Ascending aorta (tissue), 2 donors: ENCODE measurements at regions not wholly inside any gene's neighbourhood (a gene's known extent, or its start where the extent isn't known, plus 50 kb on each side); places are given as distances from the start of the nearest gene placed in this dataset.
"Not testable (repeated sequence)": the region's sequence is repeated elsewhere in the genome, so short reads cannot be mapped to it uniquely, and the experiment has no call there.

Experiments
- DNase-seq, 2 donors: peaks; one replicate each; pipeline ENCODE4 v3.0.0-alpha.2; 2019; ENCODE audit warnings: low spot score in 2 of 2
- H3K27ac ChIP-seq, 2 donors: fragments of 200-600 bp; sonication (generic); one replicate each; pipeline ENCODE4 v1.5.1; 2016 to 2017; ENCODE audit warnings: mild to moderate bottlenecking in 1 of 2
- H3K27me3 ChIP-seq: fragments of 200-600 bp; sonication (generic); one replicate; pipeline ENCODE4 v1.5.1; 2017
- H3K36me3 ChIP-seq, 2 donors: fragments of 200-600 bp; sonication (generic); one replicate each; pipeline ENCODE4 v1.5.1; 2016
- H3K4me1 ChIP-seq, 2 donors: fragments of 200-600 bp; sonication (generic); one replicate each; pipeline ENCODE4 v1.5.1; 2016 to 2017; ENCODE audit warnings: mild to moderate bottlenecking in 1 of 2
- H3K4me3 ChIP-seq, 2 donors: fragments of 200-600 bp; sonication (generic); one replicate each; pipeline ENCODE4 v1.5.1; 2016 to 2017; ENCODE audit warnings: mild to moderate bottlenecking in 1 of 2
- H3K9me3 ChIP-seq, 2 donors: fragments of 200-600 bp; sonication (generic); one replicate each; pipeline ENCODE4 v1.5.1; 2016
- intact Hi-C: fragments of 100-400 bp; cut with DNase I; formaldehyde crosslinking; loops from one replicate; pipeline ENCODE4 v1.15.1; 2023
- TF ChIP-seq, protein P1 (sequence below), 3 experiments: fragments of 200-600 bp in 2 of 3; fragments of 450-650 bp in 1 of 3; sonication (generic) in 2 of 3; IDR thresholded peaks; one replicate each; pipeline ENCODE4 v1.5.1; 2016 to 2019; ENCODE audit warnings: antibody characterized with exemption in 3 of 3, mild to moderate bottlenecking in 1 of 3, moderate library complexity in 1 of 3

DNA sequence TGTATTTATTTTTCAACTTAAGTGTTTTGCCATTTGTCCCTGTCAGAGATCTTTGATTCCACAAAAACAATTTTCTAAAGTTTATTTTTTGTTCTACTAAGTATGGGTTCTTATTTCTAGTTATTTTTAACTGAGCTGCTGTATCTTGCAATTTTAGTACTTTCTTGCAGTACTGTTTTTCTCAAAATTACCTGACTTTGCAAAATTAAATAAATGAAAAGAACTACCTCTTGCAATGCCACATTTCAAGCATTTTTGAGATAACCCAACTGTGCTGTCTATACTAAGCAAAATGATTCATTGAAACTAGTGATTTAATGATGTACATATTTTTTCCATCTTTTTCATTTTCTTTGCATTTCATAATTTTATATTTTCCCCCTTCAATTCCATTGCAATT lies 71.5 kb upstream of the ADGRL2 start:
- Histone ChIP-seq H3K4me3 (no peak overlapping the region), H3K27ac (no peak overlapping the region), H3K9me3 (no peaks in the 10 kb centered on the region), H3K4me1 (no peaks in the 10 kb centered on the region), H3K27me3 (no peaks in the 10 kb centered on the region), H3K36me3 (no peaks in the 10 kb centered on the region)
- intact Hi-C loops = no loop called here
- DNase-seq = no peak
- TF ChIP-seq, protein P1, sequence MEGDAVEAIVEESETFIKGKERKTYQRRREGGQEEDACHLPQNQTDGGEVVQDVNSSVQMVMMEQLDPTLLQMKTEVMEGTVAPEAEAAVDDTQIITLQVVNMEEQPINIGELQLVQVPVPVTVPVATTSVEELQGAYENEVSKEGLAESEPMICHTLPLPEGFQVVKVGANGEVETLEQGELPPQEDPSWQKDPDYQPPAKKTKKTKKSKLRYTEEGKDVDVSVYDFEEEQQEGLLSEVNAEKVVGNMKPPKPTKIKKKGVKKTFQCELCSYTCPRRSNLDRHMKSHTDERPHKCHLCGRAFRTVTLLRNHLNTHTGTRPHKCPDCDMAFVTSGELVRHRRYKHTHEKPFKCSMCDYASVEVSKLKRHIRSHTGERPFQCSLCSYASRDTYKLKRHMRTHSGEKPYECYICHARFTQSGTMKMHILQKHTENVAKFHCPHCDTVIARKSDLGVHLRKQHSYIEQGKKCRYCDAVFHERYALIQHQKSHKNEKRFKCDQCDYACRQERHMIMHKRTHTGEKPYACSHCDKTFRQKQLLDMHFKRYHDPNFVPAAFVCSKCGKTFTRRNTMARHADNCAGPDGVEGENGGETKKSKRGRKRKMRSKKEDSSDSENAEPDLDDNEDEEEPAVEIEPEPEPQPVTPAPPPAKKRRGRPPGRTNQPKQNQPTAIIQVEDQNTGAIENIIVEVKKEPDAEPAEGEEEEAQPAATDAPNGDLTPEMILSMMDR (IDR thresholded peaks at IDR 0.05) = no peak

DNA sequence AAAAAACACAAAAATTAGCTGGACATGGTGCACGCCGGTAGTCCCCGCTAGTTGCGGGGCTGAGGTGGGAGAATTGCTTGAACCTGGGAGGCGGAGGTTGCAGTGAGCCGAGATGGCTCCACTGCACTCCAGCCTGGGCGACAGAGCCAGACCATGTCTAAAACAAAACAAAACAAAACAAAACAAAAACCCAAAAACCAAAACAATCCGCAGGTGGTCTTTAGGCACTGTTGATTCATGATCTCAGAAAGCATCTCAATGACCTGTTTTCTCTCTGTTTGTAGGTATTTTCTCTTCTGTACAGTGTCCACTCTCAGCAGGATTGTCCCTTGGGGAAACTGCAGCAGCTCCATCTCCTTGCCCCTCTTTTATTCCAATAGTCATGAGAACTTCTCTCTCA lies 74.9 kb upstream of the ADGRL2 start:
- no peaks in the 10 kb centered on the region for H3K27me3 ChIP-seq
- H3K4me1 ChIP-seq = no peaks in the 10 kb centered on the region
- no peak overlapping the region for H3K4me3 ChIP-seq
- intact Hi-C loops = no loop called here
- DNase-seq = no peak
- TF ChIP-seq, protein P1 (IDR thresholded peaks at IDR 0.05) = no peak
- no peaks in the 10 kb centered on the region for H3K9me3 ChIP-seq
- no peak overlapping the region for H3K27ac ChIP-seq
- H3K36me3 ChIP-seq = no peaks in the 10 kb centered on the region

DNA sequence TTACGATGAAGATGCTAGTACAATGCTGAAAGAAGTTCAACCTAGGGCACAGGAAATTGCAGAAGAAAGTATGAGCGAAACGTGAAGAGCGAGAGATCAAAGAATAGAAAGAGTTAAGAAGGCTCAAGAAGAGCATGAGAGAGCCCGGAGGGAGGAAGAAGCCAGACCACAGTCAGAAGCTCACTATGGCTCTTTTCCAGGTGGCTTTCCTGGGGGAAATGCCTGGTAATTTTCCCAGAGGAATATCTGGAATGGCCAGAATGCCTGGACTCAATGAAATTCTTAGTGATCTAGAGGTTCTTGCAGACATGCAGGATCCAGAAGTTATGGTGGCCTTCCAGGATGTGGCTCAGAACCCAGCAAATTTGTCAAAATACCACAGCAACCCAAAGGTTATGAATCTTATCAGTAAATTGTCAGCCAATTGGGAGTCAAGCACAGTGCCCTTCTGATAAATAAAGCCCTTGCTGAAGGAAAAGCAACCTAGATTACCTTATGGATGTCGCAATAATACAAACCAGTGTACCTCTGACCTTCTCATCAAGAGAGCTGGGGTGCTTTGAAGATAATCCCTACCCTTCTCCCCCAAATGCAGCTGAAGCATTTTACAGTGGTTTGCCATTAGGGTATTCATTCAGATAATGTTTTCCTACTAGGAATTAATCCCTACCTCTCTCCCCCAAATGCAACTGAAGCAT lies 78.0 kb upstream of the ADGRL2 start:
- intact Hi-C loops, H3K4me3 ChIP-seq, H3K27me3 ChIP-seq, H3K27ac ChIP-seq, H3K36me3 ChIP-seq, H3K4me1 ChIP-seq, H3K9me3 ChIP-seq, DNase-seq: not testable (repeated sequence)

DNA sequence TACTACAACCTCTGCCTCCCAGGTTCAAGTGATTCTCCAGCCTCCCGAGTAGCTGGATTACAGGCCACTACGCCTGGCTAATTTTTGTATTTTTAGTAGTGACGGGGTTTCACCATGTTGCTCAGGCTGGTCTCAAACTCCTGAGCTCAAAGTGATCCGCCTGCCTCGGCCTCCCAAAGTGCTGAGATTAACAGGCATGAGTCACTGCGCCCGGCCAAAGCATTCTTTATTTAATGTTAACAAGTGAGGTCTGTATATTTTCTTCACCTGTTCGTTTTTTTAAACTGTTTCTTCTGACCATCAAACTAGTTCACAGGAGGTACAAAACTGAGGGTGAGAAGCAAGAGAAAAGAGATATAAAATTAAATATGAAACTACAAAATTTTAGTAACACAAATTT lies 80.5 kb upstream of the ADGRL2 start:
- H3K4me3 ChIP-seq, H3K9me3 ChIP-seq, H3K36me3 ChIP-seq, H3K27me3 ChIP-seq, intact Hi-C loops, H3K4me1 ChIP-seq, H3K27ac ChIP-seq, DNase-seq: not testable (repeated sequence)

DNA sequence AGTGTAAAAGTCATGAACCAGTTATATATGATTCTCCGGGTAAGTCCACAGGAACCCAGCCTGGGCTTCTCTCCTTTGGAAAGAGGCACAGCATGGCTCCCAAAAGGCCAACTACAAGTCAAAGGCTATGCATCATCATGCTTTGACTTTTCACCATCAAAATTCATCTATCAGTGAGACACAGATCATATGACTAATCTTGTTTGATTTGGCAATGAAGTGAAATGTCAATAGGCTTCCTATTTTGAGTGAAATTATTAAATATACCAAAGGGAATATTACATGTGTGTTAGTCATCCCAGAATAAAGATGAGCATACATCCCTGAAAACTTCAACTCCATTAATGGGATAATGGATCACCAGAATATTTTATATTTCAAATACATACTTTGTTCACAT lies 83.5 kb upstream of the ADGRL2 start:
- Histone ChIP-seq H3K27ac (no peak overlapping the region), H3K27me3 (no peaks in the 10 kb centered on the region), H3K9me3 (no peaks in the 10 kb centered on the region), H3K36me3 (no peaks in the 10 kb centered on the region), H3K4me3 (no peak overlapping the region), H3K4me1 (no peaks in the 10 kb centered on the region)
- TF ChIP-seq, protein P1 (IDR thresholded peaks at IDR 0.05) = no peak
- intact Hi-C loops = no loop called here
- DNase-seq = no peak

DNA sequence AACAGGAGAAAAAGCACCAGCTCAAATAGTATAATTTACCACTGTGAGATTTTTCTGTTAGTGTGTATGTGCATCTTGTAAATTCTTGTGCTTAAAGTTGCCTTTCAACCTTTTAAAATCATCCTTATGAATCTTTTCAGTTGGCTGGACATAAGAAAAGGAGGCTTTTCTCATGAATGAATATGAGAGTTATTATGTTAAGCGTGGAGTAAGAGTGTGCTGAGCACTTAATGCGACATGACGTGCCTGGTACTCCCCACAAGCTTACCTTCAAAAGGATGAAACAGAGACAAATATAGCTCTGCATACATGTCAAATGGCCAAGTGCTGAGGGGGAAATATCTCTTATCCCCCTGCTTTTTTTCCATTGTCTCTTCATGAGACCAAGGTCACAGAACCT lies 85.3 kb upstream of the ADGRL2 start:
- no peak overlapping the region for H3K4me3 ChIP-seq
- no peaks in the 10 kb centered on the region for H3K4me1 ChIP-seq
- H3K27ac ChIP-seq = no peak overlapping the region
- no peak for DNase-seq
- no peaks in the 10 kb centered on the region for H3K9me3 ChIP-seq
- intact Hi-C loops = no loop called here
- TF ChIP-seq, protein P1 (IDR thresholded peaks at IDR 0.05) = no peak
- no peaks in the 10 kb centered on the region for H3K27me3 ChIP-seq
- no peaks in the 10 kb centered on the region for H3K36me3 ChIP-seq

DNA sequence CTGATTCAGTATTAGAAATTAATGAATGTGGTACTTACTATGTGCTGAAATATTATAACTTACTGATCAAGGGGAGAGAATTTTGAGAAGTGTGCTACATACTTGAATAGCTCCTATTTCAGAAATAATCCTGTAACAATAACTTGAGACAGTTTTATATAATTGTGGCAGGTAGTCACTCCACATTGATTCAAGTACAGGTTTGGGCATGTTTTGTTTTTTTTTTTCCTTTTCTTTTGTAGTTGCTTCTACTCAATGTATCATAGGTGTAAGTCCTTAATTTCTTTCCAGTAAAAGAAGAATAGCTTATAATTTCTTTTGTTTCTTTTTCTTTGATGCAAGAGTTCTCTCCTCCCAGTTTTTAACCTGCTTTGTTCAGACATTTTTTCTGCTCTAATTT lies 86.1 kb upstream of the ADGRL2 start:
- TF ChIP-seq, protein P1 (IDR thresholded peaks at IDR 0.05) = no peak
- intact Hi-C loops = no loop called here
- Histone ChIP-seq H3K4me3 (no peak overlapping the region), H3K27me3 (no peaks in the 10 kb centered on the region), H3K27ac (no peak overlapping the region), H3K36me3 (no peaks in the 10 kb centered on the region), H3K9me3 (no peaks in the 10 kb centered on the region), H3K4me1 (no peaks in the 10 kb centered on the region)
- no peak for DNase-seq
